Tibial nerve (tissue), 3 donors: ENCODE measurements at regions not wholly inside any gene's neighbourhood (a gene's known extent, or its start where the extent isn't known, plus 50 kb on each side); places are given as distances from the start of the nearest gene placed in this dataset.

Experiments
- POLR2A ChIP-seq, 2 donors: fragments of 450-650 bp; IDR thresholded peaks; one replicate each; pipeline ENCODE4 v1.6.1; 2017; ENCODE audit warnings: antibody characterized with exemption in 2 of 2, mild to moderate bottlenecking in 2 of 2, moderate library complexity in 2 of 2
- TF ChIP-seq, protein P1 (sequence below), 5 experiments: fragments of 200-600 bp in 3 of 5; fragments of 450-650 bp in 2 of 5; sonication (generic) in 3 of 5; IDR thresholded peaks; one replicate each; pipeline ENCODE4 v1.5.1; 2016 to 2019; ENCODE audit warnings: antibody characterized with exemption in 5 of 5, mild to moderate bottlenecking in 3 of 5, moderate library complexity in 2 of 5

DNA sequence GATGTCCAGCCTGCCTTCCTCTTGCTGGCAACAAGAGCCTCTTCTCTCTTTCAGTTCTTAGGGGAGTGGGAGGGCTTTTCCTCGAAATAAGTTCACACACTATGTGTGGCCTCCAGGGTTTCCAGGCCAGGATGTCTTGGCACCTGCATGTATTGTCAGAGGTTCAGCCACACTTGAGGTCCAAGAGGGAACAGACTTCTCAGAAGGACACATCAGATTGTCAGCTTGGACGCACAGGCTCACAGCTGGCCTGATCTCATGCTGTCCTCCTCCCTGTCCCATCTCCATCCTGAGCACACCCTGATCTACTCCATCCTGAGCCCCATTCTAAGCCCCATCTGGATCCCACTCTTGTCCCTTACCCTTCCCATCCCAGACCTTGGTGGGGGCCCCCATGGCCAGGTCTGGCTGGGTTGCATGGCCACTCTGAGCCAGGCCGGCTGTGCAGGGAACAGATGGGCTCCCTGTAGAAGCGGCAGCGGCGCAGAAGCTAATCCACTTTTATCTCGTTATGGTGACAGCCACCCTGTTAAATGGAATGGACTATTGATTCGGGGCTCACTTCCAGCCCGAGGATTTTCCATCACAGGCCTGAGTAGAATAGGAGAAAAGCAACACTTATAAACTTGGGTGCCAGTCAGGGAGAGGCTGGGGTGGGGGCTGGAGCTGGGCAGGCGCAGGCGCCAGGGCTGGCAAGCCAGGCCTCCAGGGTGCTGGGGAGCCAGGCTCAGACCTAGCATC lies 85.1 kb upstream of the CSF3R start:
- TF ChIP-seq, protein P1, sequence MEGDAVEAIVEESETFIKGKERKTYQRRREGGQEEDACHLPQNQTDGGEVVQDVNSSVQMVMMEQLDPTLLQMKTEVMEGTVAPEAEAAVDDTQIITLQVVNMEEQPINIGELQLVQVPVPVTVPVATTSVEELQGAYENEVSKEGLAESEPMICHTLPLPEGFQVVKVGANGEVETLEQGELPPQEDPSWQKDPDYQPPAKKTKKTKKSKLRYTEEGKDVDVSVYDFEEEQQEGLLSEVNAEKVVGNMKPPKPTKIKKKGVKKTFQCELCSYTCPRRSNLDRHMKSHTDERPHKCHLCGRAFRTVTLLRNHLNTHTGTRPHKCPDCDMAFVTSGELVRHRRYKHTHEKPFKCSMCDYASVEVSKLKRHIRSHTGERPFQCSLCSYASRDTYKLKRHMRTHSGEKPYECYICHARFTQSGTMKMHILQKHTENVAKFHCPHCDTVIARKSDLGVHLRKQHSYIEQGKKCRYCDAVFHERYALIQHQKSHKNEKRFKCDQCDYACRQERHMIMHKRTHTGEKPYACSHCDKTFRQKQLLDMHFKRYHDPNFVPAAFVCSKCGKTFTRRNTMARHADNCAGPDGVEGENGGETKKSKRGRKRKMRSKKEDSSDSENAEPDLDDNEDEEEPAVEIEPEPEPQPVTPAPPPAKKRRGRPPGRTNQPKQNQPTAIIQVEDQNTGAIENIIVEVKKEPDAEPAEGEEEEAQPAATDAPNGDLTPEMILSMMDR (IDR thresholded peaks at IDR 0.05), result no peak
- TF ChIP-seq POLR2A (IDR thresholded peaks at IDR 0.05), result no peak
